ENCODE measurements at regions not wholly inside any gene's neighbourhood (a gene's known extent, or its start where the extent isn't known, plus 50 kb on each side); places are given as distances from the start of the nearest gene placed in this dataset.

DNA sequence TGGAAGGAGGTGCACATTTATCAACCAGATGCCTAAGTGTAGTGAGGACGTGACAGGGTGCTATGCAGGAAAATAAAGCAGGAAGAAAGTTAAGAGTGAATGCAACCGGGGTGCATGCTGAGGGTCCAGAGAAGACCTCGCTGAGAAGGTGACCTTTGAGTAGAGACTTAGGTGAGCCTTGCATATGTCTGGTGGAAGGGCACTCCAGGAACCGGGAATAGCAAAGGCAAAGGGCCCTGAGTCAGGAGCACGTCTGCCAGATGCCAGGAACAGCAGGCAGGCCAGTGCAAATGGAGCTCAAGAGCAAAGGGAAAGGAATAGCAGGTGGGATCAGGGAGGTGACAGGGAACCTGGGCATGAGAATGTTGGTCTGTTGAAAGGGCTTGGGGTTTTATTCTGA is 445.5 kb downstream of the PREX1 start:
- DNase-seq (ENCODE audit: low spot score, unreplicated experiment) = no peak
- Mint-ChIP-seq H3K27ac (no peak overlapping the region), H3K4me1 (ENCODE audit: low read depth) (peaks cover 40% of the 10 kb centered on the region), H3K27me3 (no peaks in the 10 kb centered on the region), H3K4me3 (ENCODE audit: low read depth) (no peak overlapping the region), H3K9me3 (ENCODE audit: low read depth) (no peaks in the 10 kb centered on the region), H3K36me3 (ENCODE audit: insufficient read depth) (no peaks in the 10 kb centered on the region)
- TF ChIP-seq, protein P1, sequence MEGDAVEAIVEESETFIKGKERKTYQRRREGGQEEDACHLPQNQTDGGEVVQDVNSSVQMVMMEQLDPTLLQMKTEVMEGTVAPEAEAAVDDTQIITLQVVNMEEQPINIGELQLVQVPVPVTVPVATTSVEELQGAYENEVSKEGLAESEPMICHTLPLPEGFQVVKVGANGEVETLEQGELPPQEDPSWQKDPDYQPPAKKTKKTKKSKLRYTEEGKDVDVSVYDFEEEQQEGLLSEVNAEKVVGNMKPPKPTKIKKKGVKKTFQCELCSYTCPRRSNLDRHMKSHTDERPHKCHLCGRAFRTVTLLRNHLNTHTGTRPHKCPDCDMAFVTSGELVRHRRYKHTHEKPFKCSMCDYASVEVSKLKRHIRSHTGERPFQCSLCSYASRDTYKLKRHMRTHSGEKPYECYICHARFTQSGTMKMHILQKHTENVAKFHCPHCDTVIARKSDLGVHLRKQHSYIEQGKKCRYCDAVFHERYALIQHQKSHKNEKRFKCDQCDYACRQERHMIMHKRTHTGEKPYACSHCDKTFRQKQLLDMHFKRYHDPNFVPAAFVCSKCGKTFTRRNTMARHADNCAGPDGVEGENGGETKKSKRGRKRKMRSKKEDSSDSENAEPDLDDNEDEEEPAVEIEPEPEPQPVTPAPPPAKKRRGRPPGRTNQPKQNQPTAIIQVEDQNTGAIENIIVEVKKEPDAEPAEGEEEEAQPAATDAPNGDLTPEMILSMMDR (IDR thresholded peaks at IDR 0.05; ENCODE audit: unreplicated experiment) = no peak

DNA sequence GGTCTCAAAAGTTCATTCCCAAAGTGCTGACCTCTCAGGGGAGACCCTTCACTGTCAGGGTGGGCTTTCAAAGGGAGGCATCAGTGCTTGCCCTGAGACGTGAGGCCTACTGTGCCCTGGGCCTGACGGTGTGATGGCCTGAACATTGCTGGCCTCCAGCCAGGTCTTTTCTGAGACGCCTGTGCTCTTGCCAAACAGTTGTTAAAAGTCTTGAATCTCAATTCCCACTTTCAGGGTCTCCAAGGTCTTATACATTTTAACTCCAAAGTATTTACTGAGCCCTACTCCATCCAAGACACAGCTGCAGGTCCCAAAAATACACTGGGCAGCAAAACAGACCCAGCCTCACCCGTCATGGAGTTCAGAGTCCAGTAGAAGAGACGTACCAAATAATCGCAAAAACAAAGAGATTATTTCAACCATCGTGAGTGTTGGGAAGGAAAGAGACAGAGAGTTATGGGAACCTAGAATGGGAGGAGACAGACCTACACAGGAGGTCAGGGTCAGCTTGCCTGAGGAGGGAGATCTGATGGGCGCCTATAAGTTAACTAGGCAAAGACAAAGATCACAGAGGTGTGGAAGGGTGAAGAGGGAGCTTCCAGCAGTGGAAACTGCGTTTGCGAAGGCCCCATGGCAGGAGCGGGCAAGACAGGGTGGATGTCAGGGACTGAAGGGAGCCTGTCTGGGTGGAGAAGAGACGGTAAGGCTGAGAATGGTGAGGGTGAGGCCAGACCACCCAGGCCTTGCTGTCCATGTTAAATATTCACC is 446.3 kb downstream of the PREX1 start:
- Mint-ChIP-seq H3K4me1 (ENCODE audit: low read depth) (peaks cover 45% of the 10 kb centered on the region), H3K4me3 (ENCODE audit: low read depth) (no peak overlapping the region), H3K36me3 (ENCODE audit: insufficient read depth) (no peaks in the 10 kb centered on the region), H3K27ac (peak overlapping the region; percentile 79), H3K9me3 (ENCODE audit: low read depth) (no peaks in the 10 kb centered on the region), H3K27me3 (no peaks in the 10 kb centered on the region)
- TF ChIP-seq, protein P1 (IDR thresholded peaks at IDR 0.05; ENCODE audit: unreplicated experiment) = no peak
- DNase-seq (ENCODE audit: low spot score, unreplicated experiment) = no peak

DNA sequence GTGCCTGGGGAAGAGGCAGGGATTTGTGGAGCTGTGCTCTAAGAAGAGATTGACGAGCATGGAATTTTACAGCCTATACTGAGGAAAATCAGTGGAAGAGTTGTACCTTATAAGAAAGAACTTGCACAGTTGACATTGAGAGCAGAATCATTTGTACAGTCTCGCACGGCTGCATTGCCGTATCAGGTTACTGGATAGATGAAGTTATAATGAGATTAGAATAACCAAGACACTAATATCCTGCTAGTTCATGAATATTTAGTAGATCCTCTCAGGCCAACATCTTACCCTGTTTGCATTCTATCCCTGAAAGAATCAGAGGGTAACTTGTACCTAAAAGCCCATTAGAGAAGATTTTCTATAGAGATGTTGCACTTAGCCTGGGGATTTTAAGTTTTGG is 447.1 kb downstream of the PREX1 start:
- H3K36me3 Mint-ChIP-seq (ENCODE audit: insufficient read depth) = no peaks in the 10 kb centered on the region
- H3K4me3 Mint-ChIP-seq (ENCODE audit: low read depth) = no peak overlapping the region
- TF ChIP-seq, protein P1 (IDR thresholded peaks at IDR 0.05; ENCODE audit: unreplicated experiment) = no peak
- H3K27me3 Mint-ChIP-seq = no peaks in the 10 kb centered on the region
- no peak for DNase-seq (ENCODE audit: low spot score, unreplicated experiment)
- no peak overlapping the region for H3K27ac Mint-ChIP-seq
- H3K4me1 Mint-ChIP-seq (ENCODE audit: low read depth) = peaks cover 50% of the 10 kb centered on the region
- no peaks in the 10 kb centered on the region for H3K9me3 Mint-ChIP-seq (ENCODE audit: low read depth)

DNA sequence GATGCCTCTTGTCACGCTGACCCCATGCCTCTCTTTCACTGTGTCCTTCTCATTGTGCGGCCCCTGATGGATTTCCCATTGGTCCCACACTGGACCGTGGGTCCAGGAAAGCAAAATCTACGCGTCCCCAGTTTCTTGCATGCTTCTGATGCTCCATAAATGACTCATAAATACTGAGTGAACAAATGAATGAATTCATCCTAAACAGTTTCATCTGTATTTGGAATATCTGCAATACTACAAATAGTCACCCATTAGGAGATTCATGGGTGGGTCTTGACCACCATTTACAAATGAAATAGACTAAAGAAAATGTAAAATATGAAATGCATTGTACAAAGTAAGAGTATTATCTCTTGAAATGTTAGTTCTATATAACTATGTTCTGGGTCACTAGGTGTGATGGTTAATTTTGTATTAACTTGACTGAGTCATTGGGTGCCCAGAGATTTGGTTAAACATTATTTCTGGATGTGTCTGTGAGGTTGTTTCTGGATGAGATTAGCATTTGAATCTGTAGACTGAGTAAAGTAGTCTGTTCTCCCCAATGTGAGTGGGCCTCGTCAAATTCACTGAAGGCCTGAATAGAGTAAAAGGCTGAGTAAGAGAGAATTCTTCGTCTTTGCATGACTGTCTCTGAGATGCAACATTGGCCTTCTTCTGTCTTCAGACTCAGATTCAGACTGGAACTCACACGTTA is 448.7 kb downstream of the PREX1 start:
- Mint-ChIP-seq H3K27ac (no peak overlapping the region), H3K36me3 (ENCODE audit: insufficient read depth) (no peaks in the 10 kb centered on the region), H3K9me3 (ENCODE audit: low read depth) (no peaks in the 10 kb centered on the region), H3K4me1 (ENCODE audit: low read depth) (peaks cover 64% of the 10 kb centered on the region), H3K4me3 (ENCODE audit: low read depth) (no peak overlapping the region), H3K27me3 (no peaks in the 10 kb centered on the region)
- no peak for DNase-seq (ENCODE audit: low spot score, unreplicated experiment)
- TF ChIP-seq, protein P1 (IDR thresholded peaks at IDR 0.05; ENCODE audit: unreplicated experiment) = no peak

DNA sequence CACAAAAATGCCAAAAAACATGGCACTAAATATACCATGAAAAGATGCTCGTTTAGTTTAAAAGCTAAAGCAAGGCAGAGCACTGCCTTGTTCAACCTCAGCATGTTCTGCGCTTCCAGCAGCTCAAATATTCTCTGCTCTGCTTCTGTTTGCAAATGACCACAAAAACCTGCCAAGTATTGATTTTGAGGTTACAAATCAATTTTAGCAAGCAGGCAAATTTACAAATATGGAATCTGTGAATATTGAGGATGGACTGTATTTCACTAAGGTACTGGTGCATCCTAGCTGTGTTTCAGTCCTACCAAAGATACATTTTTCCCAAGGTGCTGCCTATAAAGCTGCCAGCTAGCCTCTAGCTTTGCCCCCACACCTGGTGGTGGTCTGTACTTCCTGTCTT is 449.9 kb downstream of the PREX1 start:
- Mint-ChIP-seq H3K4me1 (ENCODE audit: low read depth) (peaks cover 74% of the 10 kb centered on the region), H3K27ac (no peak overlapping the region), H3K36me3 (ENCODE audit: insufficient read depth) (no peaks in the 10 kb centered on the region), H3K4me3 (ENCODE audit: low read depth) (no peak overlapping the region), H3K9me3 (ENCODE audit: low read depth) (no peaks in the 10 kb centered on the region), H3K27me3 (no peaks in the 10 kb centered on the region)
- no peak for DNase-seq (ENCODE audit: low spot score, unreplicated experiment)
- TF ChIP-seq, protein P1 (IDR thresholded peaks at IDR 0.05; ENCODE audit: unreplicated experiment) = no peak

Measured in progenitor cell of endocrine pancreas (in vitro differentiated cells).